NT2/D1 (cell line): ENCODE measurements at regions not wholly inside any gene's neighbourhood (a gene's known extent, or its start where the extent isn't known, plus 50 kb on each side); places are given as distances from the start of the nearest gene placed in this dataset.

Experiments used
- YY1 ChIP-seq: IDR thresholded peaks from 2 replicates; pipeline ENCODE4 v1.6.1; 2011; ENCODE audit not compliant: insufficient read length, insufficient read depth
- ZNF274 ChIP-seq: IDR thresholded peaks from 2 replicates; pipeline ENCODE4 v1.6.1; 2011; ENCODE audit warnings: mild to moderate bottlenecking, low read depth, low read length

GRCh38 chr17:73719588-73720071, 75.4 kb upstream of the SDK2 start:
- TF ChIP-seq YY1 (no peak), ZNF274 (no peak)
